ENCODE measurements at regions not wholly inside any gene's neighbourhood (a gene's known extent, or its start where the extent isn't known, plus 50 kb on each side); places are given as distances from the start of the nearest gene placed in this dataset.

- Histone ChIP-seq H3K27me3 (no peaks in the 10 kb centered on the region), H3K4me1 (no peaks in the 10 kb centered on the region), H3K27ac (replicated peaks in 1 of 4) (no peak overlapping the region), H3K36me3 (no peaks in the 10 kb centered on the region), H3K9me3 (no peaks in the 10 kb centered on the region), H3K4me3 (no peak overlapping the region)
- 72% methylated on average over 6 of the region's 6 CpGs for WGBS
- DNase-seq (ENCODE audit: extremely low spot score): no peak
- intact Hi-C loops (cut with DNase I): no loop called here
- no peak for TF ChIP-seq POLR2A (IDR thresholded peaks at IDR 0.05; ENCODE audit: low read depth)
These were observed 703.1 kb downstream of the RFPL4B start for GRCh38 chr6:113050010-113050858.

- H3K4me1 ChIP-seq: no peaks in the 10 kb centered on the region
- WGBS: 91% methylated on average over 5 of the region's 5 CpGs
- TF ChIP-seq POLR2AphosphoS5 (IDR thresholded peaks at IDR 0.05) (no peak), POLR2A (IDR thresholded peaks at IDR 0.05; ENCODE audit: low read depth) (no peak), EP300 (IDR thresholded peaks at IDR 0.05) (no peak), CTCF (IDR thresholded peaks at IDR 0.05) (no peak)
- H3K36me3 ChIP-seq: no peaks in the 10 kb centered on the region
- H3K27me3 ChIP-seq: no peaks in the 10 kb centered on the region
- DNase-seq (ENCODE audit: extremely low spot score): no peak
- intact Hi-C loops (cut with DNase I): no loop called here
- no peak overlapping the region for H3K4me3 ChIP-seq
- peaks cover 0 to 4% (median under 1%) of the 10 kb centered on the region in 4 donors for H3K9me3 ChIP-seq
- no peak overlapping the region for H3K27ac ChIP-seq (replicated peaks in 1 of 4)
These were observed 703.8 kb downstream of the RFPL4B start for GRCh38 chr6:113050979-113051378.

GRCh38 chr6:113052506-113052905 is 705.4 kb downstream of the RFPL4B start:
- no peak for DNase-seq (ENCODE audit: extremely low spot score)
- 80% methylated on average over 3 of the region's 3 CpGs for WGBS
- Histone ChIP-seq H3K4me1 (no peaks in the 10 kb centered on the region), H3K27me3 (no peaks in the 10 kb centered on the region), H3K27ac (replicated peaks in 1 of 4) (no peak overlapping the region), H3K4me3 (no peak overlapping the region), H3K36me3 (no peaks in the 10 kb centered on the region), H3K9me3 (peaks cover 0 to 6% (median 3%) of the 10 kb centered on the region in 4 donors)
- no peak for TF ChIP-seq CTCF (IDR thresholded peaks at IDR 0.05)
- TF ChIP-seq POLR2AphosphoS5 (IDR thresholded peaks at IDR 0.05): no peak
- no peak for TF ChIP-seq POLR2A (IDR thresholded peaks at IDR 0.05; ENCODE audit: low read depth)
- intact Hi-C loops (cut with DNase I): no loop called here

- no peaks in the 10 kb centered on the region for H3K27me3 ChIP-seq
- no peak for TF ChIP-seq POLR2AphosphoS5 (IDR thresholded peaks at IDR 0.05)
- no peak for TF ChIP-seq EP300 (IDR thresholded peaks at IDR 0.05)
- TF ChIP-seq POLR2A (IDR thresholded peaks at IDR 0.05; ENCODE audit: low read depth): no peak
- WGBS: 63% methylated on average over 3 of the region's 3 CpGs
- H3K4me3 ChIP-seq: no peak overlapping the region
- peaks cover 0 to 6% (median 3%) of the 10 kb centered on the region in 4 donors for H3K9me3 ChIP-seq
- DNase-seq (ENCODE audit: extremely low spot score): no peak
- H3K4me1 ChIP-seq: no peaks in the 10 kb centered on the region
- H3K36me3 ChIP-seq: no peaks in the 10 kb centered on the region
- intact Hi-C loops (cut with DNase I): no loop called here
- H3K27ac ChIP-seq (replicated peaks in 1 of 4): no peak overlapping the region
These were observed 707.9 kb downstream of the RFPL4B start for GRCh38 chr6:113055061-113055460.

- Histone ChIP-seq H3K4me1 (no peaks in the 10 kb centered on the region), H3K27ac (replicated peaks in 1 of 4) (no peak overlapping the region), H3K9me3 (peaks cover 0 to 6% (median 3%) of the 10 kb centered on the region in 4 donors), H3K4me3 (no peak overlapping the region), H3K27me3 (no peaks in the 10 kb centered on the region), H3K36me3 (no peaks in the 10 kb centered on the region)
- intact Hi-C loops (cut with DNase I): no loop called here
- TF ChIP-seq EP300 (IDR thresholded peaks at IDR 0.05): no peak
- no peak for TF ChIP-seq CTCF (IDR thresholded peaks at IDR 0.05)
- TF ChIP-seq POLR2AphosphoS5 (IDR thresholded peaks at IDR 0.05): no peak
- no peak for TF ChIP-seq POLR2A (IDR thresholded peaks at IDR 0.05; ENCODE audit: low read depth)
- 40% methylated on average over 1 of the region's 1 CpG for WGBS
- no peak for DNase-seq (ENCODE audit: extremely low spot score)
These were observed 708.9 kb downstream of the RFPL4B start for GRCh38 chr6:113055998-113056397.
